Neuronal stem cell (in vitro differentiated cells): ENCODE measurements at regions not wholly inside any gene's neighbourhood (a gene's known extent, or its start where the extent isn't known, plus 50 kb on each side); places are given as distances from the start of the nearest gene placed in this dataset.

Source experiments
- DNase-seq: peaks from one replicate; pipeline ENCODE4 v3.0.0-alpha.2; 2013; ENCODE audit warnings: low spot score
- H2AFZ ChIP-seq: one replicate; pipeline ENCODE4 v1.6.1; 2013; ENCODE audit warnings: mild to moderate bottlenecking, low read length, inconsistent platforms
- H2AK5ac ChIP-seq: 2 replicates; pipeline ENCODE4 v1.6.1; 2013; ENCODE audit warnings: low read depth, mild to moderate bottlenecking, inconsistent platforms, low read length, moderate library complexity, mixed read lengths
- H2BK120ac ChIP-seq: 2 replicates; pipeline ENCODE4 v1.6.1; 2013; ENCODE audit warnings: low read depth, mild to moderate bottlenecking, inconsistent platforms, low read length, moderate library complexity, mixed read lengths
- H2BK12ac ChIP-seq: one replicate; pipeline ENCODE4 v1.6.1; 2013; ENCODE audit warnings: low read length, inconsistent platforms
- H2BK15ac ChIP-seq: 2 replicates; pipeline ENCODE4 v1.6.1; 2013; ENCODE audit warnings: mild to moderate bottlenecking, low read length, inconsistent platforms, mixed read lengths
- H2BK5ac ChIP-seq: one replicate; pipeline ENCODE4 v1.6.1; 2013; ENCODE audit warnings: inconsistent platforms, mild to moderate bottlenecking, low read length, moderate library complexity
- H3K14ac ChIP-seq: one replicate; pipeline ENCODE4 v1.6.1; 2013; ENCODE audit warnings: low read length, inconsistent platforms
- H3K18ac ChIP-seq: 2 replicates; pipeline ENCODE4 v1.6.1; 2013; ENCODE audit warnings: low read length, inconsistent platforms
- H3K23ac ChIP-seq: 2 replicates; pipeline ENCODE4 v1.6.1; 2013; ENCODE audit warnings: low read depth, mild to moderate bottlenecking, mixed read lengths, low read length, inconsistent platforms; ENCODE audit not compliant: poor library complexity
- H3K27ac ChIP-seq: replicated peaks from 3 replicates; pipeline ENCODE4 v1.5.1; 2013; ENCODE audit warnings: low read length, inconsistent platforms
- H3K27me3 ChIP-seq, 3 experiments: 2 replicates each; pipeline ENCODE4 v1.6.1; 2013; ENCODE audit warnings: low read length in 3 of 3, mild to moderate bottlenecking in 2 of 3, inconsistent platforms in 1 of 3, low read depth in 1 of 3, mixed read lengths in 1 of 3, moderate library complexity in 1 of 3; ENCODE audit not compliant: control insufficient read depth in 3 of 3, insufficient read depth in 3 of 3
- H3K36me3 ChIP-seq, 2 donors: replicated peaks in 1 of 2; 2 replicates each; pipeline ENCODE4 v1.6.1; 2013; ENCODE audit warnings: low read length in 2 of 2; ENCODE audit not compliant: control insufficient read depth in 2 of 2, insufficient read depth in 2 of 2
- H3K4ac ChIP-seq: 2 replicates; pipeline ENCODE4 v1.6.1; 2013; ENCODE audit warnings: inconsistent platforms, mild to moderate bottlenecking, low read length, moderate library complexity
- H3K4me1 ChIP-seq, 2 donors: 1 replicate in 1 of 2; 2 replicates in 1 of 2; pipeline ENCODE4 v1.6.1; 2013; ENCODE audit warnings: low read length in 2 of 2, low read depth in 1 of 2; ENCODE audit not compliant: control insufficient read depth in 2 of 2, insufficient read depth in 1 of 2
- H3K4me2 ChIP-seq: one replicate; pipeline ENCODE4 v1.6.1; 2013; ENCODE audit warnings: mild to moderate bottlenecking, low read length, inconsistent platforms; ENCODE audit not compliant: insufficient read depth, poor library complexity, severe bottlenecking
- H3K4me3 ChIP-seq, 2 donors: 2 replicates each; pipeline ENCODE4 v1.5.1; 2013; ENCODE audit warnings: low read length in 2 of 2, mild to moderate bottlenecking in 2 of 2, inconsistent platforms in 1 of 2, moderate library complexity in 1 of 2
- H3K79me1 ChIP-seq: one replicate; pipeline ENCODE4 v1.6.1; 2013; ENCODE audit warnings: low read depth, mild to moderate bottlenecking, inconsistent platforms, low read length, moderate library complexity
- H3K9ac ChIP-seq: one replicate; pipeline ENCODE4 v1.6.1; 2013; ENCODE audit warnings: mild to moderate bottlenecking, low read depth, low read length, inconsistent platforms; ENCODE audit not compliant: poor library complexity
- H3K9me3 ChIP-seq, 2 donors: replicated peaks in 1 of 2; 2 replicates each; pipeline versions ENCODE3 to v1.6.1; 2013; ENCODE audit warnings: low read length in 2 of 2, mild to moderate bottlenecking in 2 of 2, inconsistent platforms in 1 of 2, low read depth in 1 of 2, mixed read lengths in 1 of 2, moderate library complexity in 1 of 2; ENCODE audit not compliant: control insufficient read depth in 2 of 2, insufficient read depth in 1 of 2
- H4K8ac ChIP-seq: one replicate; pipeline ENCODE4 v1.6.1; 2013; ENCODE audit warnings: low read depth, mild to moderate bottlenecking, inconsistent platforms, low read length, moderate library complexity
- H4K91ac ChIP-seq: one replicate; pipeline ENCODE4 v1.6.1; 2013; ENCODE audit warnings: low read length, low read depth, mild to moderate bottlenecking, inconsistent platforms; ENCODE audit not compliant: poor library complexity
- WGBS, 2 donors: extraction: QIAGEN DNeasy Blood & Tissue Kit; methylation state at CpG; one replicate each; pipeline ENCODE4 v1.1.7; 2013; ENCODE audit warnings: missing lambda C conversion rate in 2 of 2, mixed read lengths in 1 of 2; ENCODE audit not compliant: insufficient read length in 2 of 2, insufficient replicate concordance in 1 of 2; ENCODE audit errors: extremely low coverage in 2 of 2; 5-methylcytosine and 5-hydroxymethylcytosine counted together

DNA sequence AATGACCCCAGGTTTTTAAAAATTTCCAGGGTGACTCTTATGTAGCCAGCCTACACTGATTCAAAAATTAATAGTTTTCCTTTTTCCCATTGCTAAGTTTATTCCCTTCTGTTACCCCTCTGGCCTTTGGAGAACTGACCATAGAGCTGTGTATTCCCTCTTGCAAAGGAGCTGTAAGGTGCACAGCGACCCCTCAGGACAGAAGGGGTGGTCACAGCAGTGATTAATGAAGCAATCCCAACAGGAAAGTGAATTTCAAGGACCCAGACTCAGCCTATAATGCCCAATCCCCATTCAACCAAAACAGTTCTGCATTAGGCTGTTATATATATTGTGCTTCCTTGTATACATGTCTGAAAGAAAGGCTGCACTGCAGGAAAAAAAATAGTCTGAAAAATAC, 147.1 kb downstream of the WT1 start:
- H3K9ac ChIP-seq = no peak overlapping the region
- no peak for DNase-seq
- no peak overlapping the region for H2BK5ac ChIP-seq

GRCh38 chr11:32289701-32290100, 145.6 kb downstream of the WT1 start:
- no peaks in the 10 kb centered on the region for H3K36me3 ChIP-seq
- no peak overlapping the region for H3K27ac ChIP-seq
- H3K9ac ChIP-seq = no peak overlapping the region
- no peak overlapping the region for H4K8ac ChIP-seq
- H3K9me3 ChIP-seq = no peaks in the 10 kb centered on the region
- no peak overlapping the region for H2AK5ac ChIP-seq
- no peak overlapping the region for H3K18ac ChIP-seq
- no CpG with 5 or more reads among the region's 5 CpGs for WGBS, 2 donors
- H3K79me1 ChIP-seq = no peaks in the 10 kb centered on the region
- no peaks in the 10 kb centered on the region for H3K27me3 ChIP-seq
- no peak overlapping the region for H2BK12ac ChIP-seq
- no peak overlapping the region for H3K4ac ChIP-seq
- H3K4me2 ChIP-seq = no peak overlapping the region
- H4K91ac ChIP-seq = no peak overlapping the region
- H3K4me3 ChIP-seq = no peak overlapping the region
- no peaks in the 10 kb centered on the region for H3K4me1 ChIP-seq
- no peak overlapping the region for H2BK15ac ChIP-seq
- H3K14ac ChIP-seq = no peak overlapping the region
- no peak overlapping the region for H2AFZ ChIP-seq
- no peak for DNase-seq
- H3K23ac ChIP-seq = no peak overlapping the region
- no peak overlapping the region for H2BK120ac ChIP-seq
- no peak overlapping the region for H2BK5ac ChIP-seq

More for the DNA sequence above, 147.1 kb downstream of the WT1 start:
- Histone ChIP-seq H3K79me1 (no peaks in the 10 kb centered on the region), H3K4ac (no peak overlapping the region), H3K23ac (no peak overlapping the region), H2AK5ac (no peak overlapping the region), H3K4me2 (no peak overlapping the region), H4K91ac (no peak overlapping the region), H2BK120ac (no peak overlapping the region), H4K8ac (no peak overlapping the region), H3K18ac (no peak overlapping the region), H3K27me3 (no peaks in the 10 kb centered on the region), H3K36me3 (no peaks in the 10 kb centered on the region), H3K4me3 (no peak overlapping the region), H3K27ac (no peak overlapping the region), H2AFZ (no peak overlapping the region), H3K9me3 (no peaks in the 10 kb centered on the region), H3K14ac (no peak overlapping the region), H2BK12ac (no peak overlapping the region), H2BK15ac (no peak overlapping the region), H3K4me1 (no peaks in the 10 kb centered on the region)
- no CpG with 5 or more reads among the region's 1 CpG for WGBS, 2 donors

GRCh38 chr11:32290783-32291182, 144.6 kb downstream of the WT1 start:
- Histone ChIP-seq H2AFZ (no peak overlapping the region), H3K23ac (no peak overlapping the region), H3K4me1 (no peaks in the 10 kb centered on the region), H3K4me3 (no peak overlapping the region), H3K36me3 (no peaks in the 10 kb centered on the region), H4K91ac (no peak overlapping the region), H3K27me3 (no peaks in the 10 kb centered on the region), H3K9me3 (no peaks in the 10 kb centered on the region), H3K18ac (no peak overlapping the region), H2BK120ac (no peak overlapping the region), H3K4me2 (no peak overlapping the region), H2BK5ac (no peak overlapping the region), H4K8ac (no peak overlapping the region), H3K79me1 (no peaks in the 10 kb centered on the region), H3K27ac (no peak overlapping the region), H2AK5ac (no peak overlapping the region), H3K4ac (no peak overlapping the region), H2BK15ac (no peak overlapping the region), H3K14ac (no peak overlapping the region), H3K9ac (no peak overlapping the region), H2BK12ac (no peak overlapping the region)
- WGBS, 2 donors = no CpG with 5 or more reads among the region's 3 CpGs
- no peak for DNase-seq

DNA sequence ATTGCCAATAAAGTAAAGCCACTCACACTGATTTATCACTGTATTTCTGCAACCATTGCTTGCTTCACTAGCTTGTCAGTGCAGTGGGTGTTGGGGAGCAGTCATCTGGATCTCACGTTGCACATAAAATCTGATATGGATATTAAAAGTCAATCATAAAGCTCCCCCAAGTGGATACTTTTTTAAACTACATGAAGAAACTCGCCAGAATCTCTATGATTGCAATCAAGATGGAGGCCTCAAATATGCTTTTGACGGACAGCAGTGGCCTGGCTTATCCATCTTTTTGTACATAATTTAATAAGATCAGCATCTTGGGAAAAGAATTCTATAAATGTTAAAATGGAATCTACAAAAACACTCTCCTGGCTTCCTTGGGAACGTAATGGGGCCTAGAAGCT, 137.7 kb downstream of the WT1 start:
- no peak overlapping the region for H3K14ac ChIP-seq
- no peak overlapping the region for H3K9ac ChIP-seq
- H3K4me1 ChIP-seq = no peaks in the 10 kb centered on the region
- no peak overlapping the region for H2AK5ac ChIP-seq
- no peak overlapping the region for H3K18ac ChIP-seq
- DNase-seq = no peak
- no peak overlapping the region for H2BK120ac ChIP-seq
- H3K27me3 ChIP-seq = no peaks in the 10 kb centered on the region
- no peak overlapping the region for H3K4me3 ChIP-seq
- H3K27ac ChIP-seq = no peak overlapping the region
- no peak overlapping the region for H2BK5ac ChIP-seq
- no CpG with 5 or more reads among the region's 4 CpGs for WGBS, 2 donors
- H4K91ac ChIP-seq = no peak overlapping the region
- no peak overlapping the region for H3K23ac ChIP-seq
- H2BK12ac ChIP-seq = no peak overlapping the region
- no peak overlapping the region for H3K4me2 ChIP-seq
- no peak overlapping the region for H3K4ac ChIP-seq
- no peak overlapping the region for H4K8ac ChIP-seq
- no peak overlapping the region for H2BK15ac ChIP-seq
- no peaks in the 10 kb centered on the region for H3K79me1 ChIP-seq
- peak overlapping the region; percentile 15 for H2AFZ ChIP-seq
- H3K36me3 ChIP-seq = no peaks in the 10 kb centered on the region
- no peaks in the 10 kb centered on the region for H3K9me3 ChIP-seq
